CD4-positive, alpha-beta T cell (primary cell): ENCODE measurements at regions not wholly inside any gene's neighbourhood (a gene's known extent, or its start where the extent isn't known, plus 50 kb on each side); places are given as distances from the start of the nearest gene placed in this dataset.

Experiments used
- ATAC-seq: fragments of 200-7000 bp; cut with Tn5 transposase; one replicate; pipeline ENCODE4 v1.10.0; 2022; ENCODE audit warnings: mild to moderate bottlenecking; ENCODE audit not compliant: poor library complexity
- CTCF ChIA-PET: fragments of 350-600 bp; sonication (Branson Sonifier 250); formaldehyde crosslinking; loops from one replicate; lab custom pipeline; 2021; ENCODE audit warnings: antibody characterized with exemption, inconsistent platforms; lab: Charles Lee
- POLR2A ChIA-PET: fragments of 350-600 bp; sonication (Branson Sonifier 250); formaldehyde crosslinking; loops from one replicate; lab custom pipeline; 2021; ENCODE audit warnings: antibody characterized with exemption, inconsistent platforms; lab: Charles Lee
- DNase-seq, 14 experiments: peaks; one replicate each; pipeline ENCODE4 v3.0.0-alpha.2; 2013 to 2020; ENCODE audit warnings: mixed read lengths in 2 of 14
- H3K27ac ChIP-seq, 2 donors: one replicate each; pipeline versions ENCODE4 v1.5.1 to v1.7.0; 2013; ENCODE audit warnings: low read length in 2 of 2, low read depth in 1 of 2, mild to moderate bottlenecking in 1 of 2
- H3K27me3 ChIP-seq, 2 experiments: 1 replicate in 1 of 2; 2 replicates in 1 of 2; pipeline versions ENCODE4 v1.6.1 to v1.7.0; 2013; ENCODE audit warnings: low read length in 2 of 2, control low read depth in 1 of 2, mild to moderate bottlenecking in 1 of 2, moderate library complexity in 1 of 2; ENCODE audit not compliant: insufficient read depth in 2 of 2, control insufficient read depth in 1 of 2
- H3K36me3 ChIP-seq: one replicate; pipeline ENCODE4 v1.6.1; 2013; ENCODE audit warnings: low read length, control low read depth; ENCODE audit not compliant: insufficient read depth
- H3K4me1 ChIP-seq: one replicate; pipeline ENCODE4 v1.6.1; 2013; ENCODE audit warnings: low read length, control low read depth; ENCODE audit not compliant: insufficient read depth
- H3K4me3 ChIP-seq: one replicate; pipeline ENCODE4 v1.5.1; 2013; ENCODE audit warnings: mild to moderate bottlenecking, low read length, moderate library complexity
- H3K9me3 ChIP-seq, 2 experiments: 1 replicate in 1 of 2; 2 replicates in 1 of 2; pipeline versions ENCODE4 v1.6.1 to v1.7.0; 2013; ENCODE audit warnings: low read length in 2 of 2, mild to moderate bottlenecking in 2 of 2, control low read depth in 1 of 2, moderate library complexity in 1 of 2; ENCODE audit not compliant: control insufficient read depth in 1 of 2, insufficient read depth in 1 of 2
- H3K27ac Mint-ChIP-seq: one replicate; pipeline ENCODE4 v1.8.0; 2020; ENCODE audit warnings: mixed read lengths
- H3K27me3 Mint-ChIP-seq: one replicate; pipeline ENCODE4 v1.8.0; 2021; ENCODE audit warnings: mixed read lengths
- H3K36me3 Mint-ChIP-seq: one replicate; pipeline ENCODE4 v1.8.0; 2021; ENCODE audit warnings: low read depth, mixed read lengths
- H3K4me1 Mint-ChIP-seq: one replicate; pipeline ENCODE4 v1.8.0; 2021; ENCODE audit warnings: low read depth, mixed read lengths
- H3K4me3 Mint-ChIP-seq: one replicate; pipeline ENCODE4 v1.8.0; 2020; ENCODE audit warnings: mild to moderate bottlenecking, mixed read lengths
- H3K9me3 Mint-ChIP-seq: one replicate; pipeline ENCODE4 v1.8.0; 2020; ENCODE audit warnings: mixed read lengths
- CTCF ChIP-seq: fragments of 200-600 bp; IDR thresholded peaks from one replicate; pipeline ENCODE4 v1.8.0; 2022; ENCODE audit warnings: antibody characterized with exemption, mild to moderate bottlenecking
- intact Hi-C, 2 experiments: fragments of 100-400 bp; cut with DNase I in 1 of 2; cut with micrococcal nuclease in 1 of 2; formaldehyde crosslinking; loops; one replicate each; pipeline versions ENCODE4 v1.15.1 to v1.9.0; 2023 to 2025; cut with DNase I, micrococcal nuclease

- Histone ChIP-seq H3K27me3 (no peaks in the 10 kb centered on the region), H3K36me3 (no peaks in the 10 kb centered on the region), H3K27ac (no peak overlapping the region), H3K4me3 (no peak overlapping the region), H3K4me1 (no peaks in the 10 kb centered on the region), H3K9me3 (peaks cover 0 to 3% of the 10 kb centered on the region in 2 experiments)
- POLR2A ChIA-PET = no interaction called here
- Mint-ChIP-seq H3K4me3 (no peak overlapping the region), H3K36me3 (no peaks in the 10 kb centered on the region), H3K27ac (no peak overlapping the region), H3K9me3 (peaks cover 6% of the 10 kb centered on the region), H3K4me1 (no peaks in the 10 kb centered on the region), H3K27me3 (no peaks in the 10 kb centered on the region)
- ATAC-seq (no peak), DNase-seq (no peak)
- no peak for TF ChIP-seq CTCF
- intact Hi-C loops = no loop called here
- CTCF ChIA-PET = no interaction called here
Measured at GRCh38 chr3:106881186-106881585, 496.1 kb upstream of the CCDC54 start.

GRCh38 chr3:106882297-106882696, 494.9 kb upstream of the CCDC54 start:
- POLR2A ChIA-PET = no interaction called here
- Mint-ChIP-seq H3K27ac (no peak overlapping the region), H3K9me3 (peaks cover 6% of the 10 kb centered on the region), H3K27me3 (no peaks in the 10 kb centered on the region), H3K4me1 (no peaks in the 10 kb centered on the region), H3K36me3 (no peaks in the 10 kb centered on the region), H3K4me3 (no peak overlapping the region)
- Histone ChIP-seq H3K9me3 (peaks cover 0 to 3% of the 10 kb centered on the region in 2 experiments), H3K4me3 (no peak overlapping the region), H3K4me1 (no peaks in the 10 kb centered on the region), H3K36me3 (no peaks in the 10 kb centered on the region), H3K27me3 (no peaks in the 10 kb centered on the region), H3K27ac (no peak overlapping the region)
- no peak for TF ChIP-seq CTCF
- no peak for ATAC-seq
- intact Hi-C loops = no loop called here
- CTCF ChIA-PET = no interaction called here
- no peak for DNase-seq

GRCh38 chr3:106906074-106906473, 471.2 kb upstream of the CCDC54 start:
- ChIA-PET POLR2A (no interaction called here), CTCF (no interaction called here)
- H3K36me3 ChIP-seq = no peaks in the 10 kb centered on the region
- no peaks in the 10 kb centered on the region for H3K36me3 Mint-ChIP-seq
- ATAC-seq (no peak), DNase-seq (no peak)
- no peaks in the 10 kb centered on the region for H3K4me1 ChIP-seq
- H3K9me3 Mint-ChIP-seq = peaks cover 2% of the 10 kb centered on the region
- no peak for TF ChIP-seq CTCF
- intact Hi-C loops = no loop called here
- no peaks in the 10 kb centered on the region for H3K4me1 Mint-ChIP-seq
- H3K4me3 Mint-ChIP-seq = no peak overlapping the region
- no peak overlapping the region for H3K4me3 ChIP-seq
- no peak overlapping the region for H3K27ac ChIP-seq
- no peaks in the 10 kb centered on the region for H3K27me3 Mint-ChIP-seq
- no peak overlapping the region for H3K27ac Mint-ChIP-seq
- peaks cover 0 to 11% of the 10 kb centered on the region in 2 experiments for H3K9me3 ChIP-seq
- no peaks in the 10 kb centered on the region for H3K27me3 ChIP-seq
